ENCODE measurements at regions not wholly inside any gene's neighbourhood (a gene's known extent, or its start where the extent isn't known, plus 50 kb on each side); places are given as distances from the start of the nearest gene placed in this dataset.

DNA sequence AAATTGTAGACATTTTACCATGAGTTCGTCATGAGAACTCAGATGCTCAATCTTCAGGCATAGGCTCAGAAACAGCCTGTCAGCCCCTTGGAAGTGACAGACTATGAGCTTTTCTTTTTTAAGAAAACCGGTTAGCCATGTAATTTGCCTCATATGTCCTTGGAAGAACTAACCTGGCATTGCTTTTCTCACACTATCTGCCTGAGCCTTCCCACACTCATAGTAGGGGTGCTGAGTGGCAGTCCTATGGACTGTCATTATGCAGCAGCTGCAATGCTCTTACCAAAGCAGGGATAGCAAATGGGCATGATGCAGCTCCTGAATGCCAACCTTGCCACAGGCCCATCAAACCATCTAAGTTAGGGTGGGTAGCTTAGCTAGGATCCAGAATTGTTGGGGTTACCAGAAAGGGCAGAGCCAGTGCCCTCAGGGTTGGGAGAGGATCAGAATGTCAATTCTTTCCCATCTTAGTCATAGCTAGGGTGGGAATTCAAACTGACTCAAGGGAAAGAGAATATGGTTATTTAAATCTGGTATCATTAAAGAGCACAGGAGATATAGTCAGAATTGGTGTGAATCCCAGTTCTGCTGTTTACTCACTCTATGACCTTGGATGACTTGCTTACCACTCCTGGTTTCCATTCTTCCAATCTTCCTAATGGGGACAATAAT is 230.6 kb upstream of the CPEB2 start (continued):
- TF ChIP-seq HNF4G (IDR thresholded peaks at IDR 0.05) (no peak), NR2F2 (IDR thresholded peaks at IDR 0.05) (no peak), GABPA (IDR thresholded peaks at IDR 0.05 in 1 of 2, conservative IDR thresholded peaks at IDR 0.05 in 1 of 2) (no peak), REST (IDR thresholded peaks at IDR 0.05) (no peak)

GRCh38 chr4:14772388-14772787 is 229.9 kb upstream of the CPEB2 start:
- TF ChIP-seq FOXA2 (IDR thresholded peaks at IDR 0.05) (no peak), TAF1 (conservative IDR thresholded peaks at IDR 0.05) (no peak), EGR1 (IDR thresholded peaks at IDR 0.05; ENCODE audit: low read depth in 2 of 2) (no peak)
- Histone ChIP-seq H3K27me3 (ENCODE audit: control insufficient read depth in 4 of 4, insufficient read depth in 4 of 4, low read length in 3 of 4) (no peaks in the 10 kb centered on the region), H3K4me1 (ENCODE audit: control insufficient read depth in 4 of 4, insufficient read depth in 4 of 4, low read length in 3 of 4) (no peaks in the 10 kb centered on the region), H3K9me3 (ENCODE audit: control insufficient read depth in 4 of 4, low read length in 3 of 4) (no peaks in the 10 kb centered on the region), H3K36me3 (ENCODE audit: control insufficient read depth in 4 of 4, insufficient read depth in 3 of 4, low read depth in 1 of 4, low read length in 3 of 4) (no peaks in the 10 kb centered on the region), H3K4me3 (ENCODE audit: low read depth in 1 of 3, low read length in 3 of 3) (no peak overlapping the region), H3K27ac (ENCODE audit: low read depth in 1 of 2, low read length in 2 of 2) (no peak overlapping the region), H3K9ac (ENCODE audit: low read depth in 1 of 2, low read length in 2 of 2) (no peak overlapping the region)
- 93% methylated on average over 2 of the region's 2 CpGs for WGBS
- no peak for DNase-seq (ENCODE audit: low spot score)

DNA sequence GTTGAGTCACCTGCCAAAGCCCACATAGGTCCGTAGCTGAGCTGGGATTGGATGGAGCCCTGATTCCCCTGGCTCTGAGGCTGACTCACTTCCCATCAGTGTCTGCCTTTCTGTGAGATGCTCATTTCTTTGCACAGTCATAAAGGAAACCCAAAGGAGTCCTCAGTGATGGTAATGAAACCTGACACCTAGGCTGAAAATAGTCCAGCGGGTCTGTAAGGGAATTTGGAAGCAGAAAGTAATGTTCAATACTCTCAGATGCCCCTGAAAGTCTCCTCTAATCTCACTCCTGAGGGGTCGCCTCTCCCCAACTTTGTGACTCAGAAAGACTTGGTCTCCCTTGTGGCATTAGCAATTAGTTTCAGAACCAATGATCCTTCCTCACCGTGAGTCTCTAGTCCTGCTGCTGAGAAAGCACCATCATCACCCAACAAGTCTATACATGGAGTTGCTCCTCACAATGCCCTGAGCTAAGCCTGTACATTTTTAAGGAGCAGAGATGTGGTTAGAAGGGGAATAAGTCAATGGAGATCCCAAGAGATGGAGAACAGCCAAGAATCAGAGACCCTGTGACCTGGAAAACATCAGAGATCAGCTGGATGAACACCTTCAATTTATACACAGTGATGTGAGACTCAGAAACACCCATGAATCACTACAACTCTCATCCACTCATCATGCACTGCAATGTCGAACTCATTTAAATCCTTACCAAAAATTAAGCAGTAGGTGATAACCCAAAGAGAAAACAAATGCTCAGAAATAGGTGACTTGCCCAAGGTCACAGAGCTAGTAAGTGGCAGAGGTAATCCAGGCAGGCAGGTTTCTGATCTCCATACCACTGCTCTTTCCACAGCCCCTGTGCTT is 219.0 kb upstream of the CPEB2 start:
- no peak for DNase-seq (ENCODE audit: low spot score)
- Histone ChIP-seq H3K36me3 (ENCODE audit: control insufficient read depth in 4 of 4, insufficient read depth in 3 of 4, low read depth in 1 of 4, low read length in 3 of 4) (no peaks in the 10 kb centered on the region), H3K4me3 (ENCODE audit: low read depth in 1 of 3, low read length in 3 of 3) (no peak overlapping the region), H3K27ac (ENCODE audit: low read depth in 1 of 2, low read length in 2 of 2) (no peak overlapping the region), H3K4me1 (ENCODE audit: control insufficient read depth in 4 of 4, insufficient read depth in 4 of 4, low read length in 3 of 4) (no peaks in the 10 kb centered on the region), H3K9ac (ENCODE audit: low read depth in 1 of 2, low read length in 2 of 2) (no peak overlapping the region), H3K9me3 (ENCODE audit: control insufficient read depth in 4 of 4, low read length in 3 of 4) (no peaks in the 10 kb centered on the region), H3K27me3 (ENCODE audit: control insufficient read depth in 4 of 4, insufficient read depth in 4 of 4, low read length in 3 of 4) (no peaks in the 10 kb centered on the region)
- TF ChIP-seq HNF4A (conservative IDR thresholded peaks at IDR 0.05) (no peak), TAF1 (conservative IDR thresholded peaks at IDR 0.05) (no peak), NR2F2 (IDR thresholded peaks at IDR 0.05) (no peak), CTCF (IDR thresholded peaks at IDR 0.05; ENCODE audit: low read depth, low read length, missing input control) (no peak), FOXA2 (IDR thresholded peaks at IDR 0.05) (no peak), YY1 (IDR thresholded peaks at IDR 0.05) (no peak), RXRA (IDR thresholded peaks at IDR 0.05) (no peak), REST (IDR thresholded peaks at IDR 0.05) (no peak), GABPA (IDR thresholded peaks at IDR 0.05 in 1 of 2, conservative IDR thresholded peaks at IDR 0.05 in 1 of 2) (no peak)
- TF ChIP-seq, protein P1, sequence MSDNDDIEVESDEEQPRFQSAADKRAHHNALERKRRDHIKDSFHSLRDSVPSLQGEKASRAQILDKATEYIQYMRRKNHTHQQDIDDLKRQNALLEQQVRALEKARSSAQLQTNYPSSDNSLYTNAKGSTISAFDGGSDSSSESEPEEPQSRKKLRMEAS (IDR thresholded peaks at IDR 0.05) = no peak
- 71% methylated on average over 5 of the region's 5 CpGs for whole genome bisulfite sequencing

All from liver (tissue), 8 donors.